HG03439 (cell line): ENCODE measurements at regions not wholly inside any gene's neighbourhood (a gene's known extent, or its start where the extent isn't known, plus 50 kb on each side); places are given as distances from the start of the nearest gene placed in this dataset.
"Not testable (repeated sequence)": the region's sequence is repeated elsewhere in the genome, so short reads cannot be mapped to it uniquely, and the experiment has no call there.

Experiments used
- ATAC-seq: cut with Tn5 transposase; IDR thresholded peaks from one replicate; pipeline ENCODE4 v1.9.1; 2021; ENCODE audit warnings: mild to moderate bottlenecking, moderate library complexity; ENCODE audit not compliant: unreplicated experiment

GRCh38 chr14:37650356-37651037, 55.1 kb downstream of the TTC6 start:
- ATAC-seq, result no peak

GRCh38 chr14:37652042-37652441, 56.6 kb downstream of the TTC6 start:
- no peak for ATAC-seq

DNA sequence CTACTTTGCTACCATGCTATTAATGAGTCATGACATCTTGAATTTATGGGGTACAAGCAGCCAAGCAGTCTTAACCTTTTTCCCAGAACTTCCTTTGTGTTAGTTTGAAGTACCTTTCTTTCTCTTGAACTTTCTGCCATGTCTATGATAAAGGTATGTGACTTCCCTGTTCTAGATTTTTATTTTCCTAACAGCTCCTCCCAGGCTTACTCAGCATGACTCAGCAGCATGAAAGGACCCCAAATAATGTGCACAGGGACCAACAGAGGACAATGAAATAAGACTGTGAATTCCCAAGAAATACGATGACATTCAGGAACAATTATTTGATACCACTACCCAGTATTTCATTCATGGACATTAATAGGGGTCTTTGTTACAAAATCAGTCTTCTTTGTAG, 60.0 kb downstream of the TTC6 start:
- no peak for ATAC-seq

GRCh38 chr14:37658156-37658555, 62.7 kb downstream of the TTC6 start:
- ATAC-seq, result no peak

GRCh38 chr14:37663498-37663897, 68.1 kb downstream of the TTC6 start:
- ATAC-seq, result no peak

DNA sequence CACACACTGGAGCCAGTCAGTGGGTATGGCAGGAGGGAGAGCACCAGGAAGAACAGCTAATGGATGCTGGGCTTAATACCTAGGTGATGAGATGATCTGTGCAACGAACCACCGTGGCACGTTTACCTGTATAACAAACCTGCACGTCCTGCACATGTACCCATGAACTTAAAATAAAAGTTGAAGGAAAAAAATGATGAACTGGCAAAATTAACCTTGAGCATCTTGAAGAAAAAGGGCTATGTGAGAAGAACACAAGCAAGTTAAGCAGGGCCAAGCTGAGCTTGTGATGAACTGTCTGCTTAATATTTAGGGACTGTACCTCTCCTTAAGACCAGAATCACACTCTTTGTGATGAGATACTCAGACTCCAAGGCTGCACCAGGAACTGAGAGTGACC, 70.0 kb downstream of the TTC6 start:
- ATAC-seq, result no peak

GRCh38 chr14:37665951-37666350, 70.5 kb downstream of the TTC6 start:
- no peak for ATAC-seq

DNA sequence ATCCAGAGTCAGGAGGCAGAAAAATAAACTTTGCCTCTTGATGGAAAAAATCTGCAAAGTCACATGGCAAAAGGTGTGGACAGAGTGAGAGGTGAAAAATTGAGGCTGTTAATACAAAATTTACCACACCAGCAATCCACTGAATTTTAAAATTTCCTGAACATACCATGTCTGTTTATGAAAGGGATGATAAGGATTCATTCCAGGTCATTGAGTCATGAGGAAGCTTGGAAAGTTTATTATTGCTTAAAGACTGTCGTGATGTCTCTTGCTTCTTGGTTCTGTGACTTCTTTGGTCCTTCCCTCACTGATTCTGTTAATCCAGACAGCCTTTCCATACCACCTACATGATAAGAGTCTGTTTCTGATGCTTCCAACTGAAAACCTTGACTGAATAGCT, 73.2 kb downstream of the TTC6 start:
- ATAC-seq, result no peak

DNA sequence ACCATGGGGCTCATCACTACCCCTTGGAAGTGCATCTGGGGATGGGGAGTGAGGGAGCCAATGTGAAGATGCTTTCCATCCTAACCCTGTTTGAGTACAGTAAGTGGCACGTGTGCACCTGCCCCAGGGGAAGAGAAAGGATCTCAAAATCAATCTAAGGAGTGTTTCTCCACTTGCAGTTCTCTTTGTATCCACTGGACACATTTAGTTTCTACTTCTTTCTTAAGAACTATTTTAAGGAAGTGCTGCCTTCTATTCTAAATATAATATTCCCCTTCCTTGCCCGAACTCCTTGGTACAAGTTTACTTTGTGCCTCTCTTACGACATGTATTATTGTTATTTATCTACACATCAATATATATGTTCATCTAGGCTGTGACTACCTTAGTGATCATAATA, 73.8 kb downstream of the TTC6 start:
- no peak for ATAC-seq

- ATAC-seq, result no peak
These were observed 78.0 kb downstream of the TTC6 start for GRCh38 chr14:37673439-37673838.

DNA sequence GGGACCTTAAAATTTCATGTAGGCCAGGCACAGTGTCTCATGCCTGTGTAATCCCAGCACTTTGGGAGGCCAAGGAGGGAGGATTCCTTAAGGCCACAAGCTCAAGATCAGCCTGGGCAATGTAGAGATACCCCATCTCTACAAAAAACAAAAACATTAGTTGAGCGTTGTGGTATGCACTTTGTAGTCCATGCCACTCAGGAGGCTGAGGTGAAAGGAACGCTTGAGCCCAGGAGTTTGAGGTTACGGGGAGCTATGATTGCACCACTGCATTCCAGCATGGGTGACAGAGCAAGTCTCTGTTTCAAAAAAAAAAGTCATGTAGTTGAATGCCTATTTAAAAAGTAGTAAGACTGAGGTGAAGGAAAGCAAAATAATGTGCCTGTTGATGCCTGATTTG, 83.5 kb downstream of the TTC6 start:
- ATAC-seq, result no peak

GRCh38 chr14:37681486-37681885, 86.1 kb downstream of the TTC6 start:
- no peak for ATAC-seq

DNA sequence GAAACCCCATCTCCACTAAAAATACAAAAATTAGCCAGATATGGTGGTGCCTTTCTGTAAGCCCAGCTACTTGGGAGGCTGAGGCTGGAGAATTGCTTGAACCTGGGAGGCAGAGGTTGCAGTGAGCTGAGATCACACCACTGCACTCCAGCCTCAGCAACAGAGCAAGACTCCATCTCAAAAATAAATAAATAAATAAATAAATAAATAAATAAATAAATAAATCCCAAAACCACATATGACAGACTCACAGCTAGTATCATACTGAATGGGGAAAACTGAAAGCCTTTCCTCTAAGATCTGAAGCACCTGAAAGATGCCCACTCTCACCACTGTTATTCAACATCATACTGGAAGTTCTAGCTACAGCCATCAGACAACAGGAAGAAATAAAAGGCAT, 97.3 kb downstream of the TTC6 start:
- not testable (repeated sequence) for ATAC-seq

- not testable (repeated sequence) for ATAC-seq
These were observed 98.0 kb downstream of the TTC6 start for GRCh38 chr14:37693420-37693819.

DNA sequence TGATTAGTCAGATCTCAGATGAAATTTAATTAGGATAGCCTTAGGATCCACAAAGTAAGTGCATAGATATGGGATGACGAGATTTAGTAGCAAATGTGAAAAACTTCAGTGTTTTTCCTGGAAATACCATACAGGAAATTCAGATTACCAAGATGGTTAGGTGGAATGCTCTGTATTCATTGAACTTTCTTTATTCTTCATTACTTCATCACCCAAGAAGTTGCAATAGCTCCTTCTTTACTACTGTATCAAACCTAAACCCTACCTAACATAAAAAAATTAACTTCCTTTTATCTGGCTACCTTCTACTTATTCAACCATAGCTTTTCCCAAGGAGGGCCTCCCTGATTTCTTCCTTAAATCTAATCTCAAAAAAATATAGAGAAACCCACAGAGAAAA, 100.4 kb downstream of the TTC6 start:
- no peak for ATAC-seq

GRCh38 chr14:37697489-37698121, 102.2 kb downstream of the TTC6 start:
- no peak for ATAC-seq

GRCh38 chr14:37698840-37699777, 103.7 kb downstream of the TTC6 start:
- no peak for ATAC-seq

- no peak for ATAC-seq
These were observed 112.3 kb downstream of the TTC6 start for GRCh38 chr14:37707716-37708115.

GRCh38 chr14:37708481-37708880, 113.1 kb downstream of the TTC6 start:
- no peak for ATAC-seq

- no peak for ATAC-seq
These were observed 114.2 kb downstream of the TTC6 start for GRCh38 chr14:37709419-37710195.

- no peak for ATAC-seq
These were observed 116.0 kb downstream of the TTC6 start for GRCh38 chr14:37711356-37711830.
